PC-9 (cell line): ENCODE measurements at regions not wholly inside any gene's neighbourhood (a gene's known extent, or its start where the extent isn't known, plus 50 kb on each side); places are given as distances from the start of the nearest gene placed in this dataset.

Experiments
- BruUV-seq: library from RNA; stranded (reverse); fragments of 400-500 nt; replicated peaks from 2 replicates; lab custom pipeline; 2021; lab: Mats Ljungman, UMichigan
- CTCF ChIA-PET: fragments of 300-600 bp; sonication (Branson Sonifier 250); formaldehyde crosslinking; loops from one replicate; lab custom pipeline; 2022; ENCODE audit warnings: antibody characterized with exemption; lab: Charles Lee
- POLR2A ChIA-PET: fragments of 300-600 bp; sonication (Branson Sonifier 250); formaldehyde crosslinking; loops from one replicate; lab custom pipeline; 2022; ENCODE audit warnings: antibody characterized with exemption; ENCODE audit not compliant: unreplicated experiment; lab: Charles Lee
- DNase-seq, 2 experiments: peaks; one replicate each; pipeline versions ENCODE4 v3.0.0 to v3.0.0-alpha.2; 2015 to 2022; ENCODE audit warnings: mixed read lengths in 1 of 2
- H2AFZ ChIP-seq: fragments of 200-600 bp; sonication (generic); 2 replicates; pipeline ENCODE4 v1.8.1; 2017; ENCODE audit warnings: antibody characterized with exemption
- H3F3A ChIP-seq: fragments of 200-600 bp; sonication (generic); 2 replicates; pipeline ENCODE4 v1.8.1; 2017; ENCODE audit warnings: antibody characterized with exemption, mild to moderate bottlenecking, low read depth; ENCODE audit not compliant: insufficient read depth
- H3K27ac ChIP-seq: fragments of 200-600 bp; sonication (generic); 2 replicates; pipeline ENCODE4 v1.6.1; 2016; ENCODE audit warnings: mixed run types
- H3K27me3 ChIP-seq: fragments of 200-600 bp; sonication (generic); 2 replicates; pipeline ENCODE4 v1.6.1; 2016; ENCODE audit warnings: low read depth, mixed run types; ENCODE audit not compliant: insufficient read depth
- H3K36me3 ChIP-seq: fragments of 200-600 bp; sonication (generic); 2 replicates; pipeline ENCODE4 v1.6.1; 2016; ENCODE audit warnings: low read depth, mixed run types
- H3K4me1 ChIP-seq: fragments of 200-600 bp; sonication (generic); replicated peaks from 2 replicates; pipeline ENCODE4 v1.6.1; 2016; ENCODE audit warnings: mixed run types; ENCODE audit not compliant: insufficient read depth
- H3K4me2 ChIP-seq: fragments of 200-600 bp; sonication (generic); 2 replicates; pipeline ENCODE4 v1.6.1; 2017; ENCODE audit warnings: mixed run types
- H3K4me3 ChIP-seq: fragments of 200-600 bp; sonication (generic); 2 replicates; pipeline ENCODE4 v1.6.1; 2016; ENCODE audit warnings: mixed run types
- H3K79me2 ChIP-seq: fragments of 200-600 bp; sonication (generic); 2 replicates; pipeline ENCODE4 v1.6.1; 2017; ENCODE audit warnings: low read depth, mixed run types
- H3K9me2 ChIP-seq: fragments of 200-600 bp; sonication (generic); 2 replicates; pipeline ENCODE4 v1.8.1; 2017; ENCODE audit warnings: mild to moderate bottlenecking; ENCODE audit not compliant: insufficient read depth
- H3K9me3 ChIP-seq: fragments of 200-600 bp; sonication (generic); 2 replicates; pipeline ENCODE4 v1.8.1; 2016; ENCODE audit warnings: low read depth; ENCODE audit not compliant: insufficient read depth
- H4K20me1 ChIP-seq: fragments of 200-600 bp; sonication (generic); 2 replicates; pipeline ENCODE4 v1.8.1; 2017; ENCODE audit not compliant: insufficient read depth
- EZH2 ChIP-seq: fragments of 200-600 bp; sonication (generic); IDR thresholded peaks from 2 replicates; pipeline ENCODE4 v1.8.0; 2017; ENCODE audit warnings: antibody characterized with exemption, low read depth
- intact Hi-C: fragments of 100-400 bp; cut with micrococcal nuclease; formaldehyde crosslinking; loops from one replicate; pipeline ENCODE4 v1.10.0; 2022; ENCODE audit not compliant: unreplicated experiment
- TF ChIP-seq, protein P1 (sequence below): fragments of 200-600 bp; sonication (generic); conservative IDR thresholded peaks from 2 replicates; pipeline ENCODE4 v1.6.1; 2017; ENCODE audit warnings: mixed run types, antibody characterized with exemption, mild to moderate bottlenecking, moderate library complexity

DNA sequence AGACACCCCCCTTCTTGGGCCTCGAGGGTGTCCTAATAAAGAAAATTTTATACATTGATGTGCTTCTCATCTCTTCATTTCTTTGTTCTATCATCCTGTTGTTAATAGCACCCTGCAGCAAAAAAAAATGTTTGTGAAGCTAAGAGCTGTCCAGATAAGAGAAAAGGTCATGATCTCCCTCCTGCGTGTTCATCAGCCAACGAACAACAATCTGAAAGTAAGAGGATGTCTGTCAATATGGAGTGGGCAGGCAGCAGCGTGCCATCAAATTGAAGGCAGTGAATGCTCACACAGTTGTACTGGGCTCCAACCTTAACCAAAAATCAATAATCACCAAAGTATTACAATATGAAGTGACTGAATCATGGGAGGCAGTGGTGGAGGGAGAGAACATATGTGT lies 418.6 kb upstream of the ONECUT1 start:
- POLR2A ChIA-PET, result no interaction called here
- Histone ChIP-seq H3K4me3 (no peak overlapping the region), H3K27ac (no peak overlapping the region), H3K27me3 (no peaks in the 10 kb centered on the region), H3K79me2 (no peaks in the 10 kb centered on the region), H2AFZ (no peak overlapping the region), H3F3A (no peaks in the 10 kb centered on the region), H3K9me3 (no peaks in the 10 kb centered on the region), H3K9me2 (no peaks in the 10 kb centered on the region), H4K20me1 (no peaks in the 10 kb centered on the region), H3K36me3 (no peaks in the 10 kb centered on the region), H3K4me2 (no peak overlapping the region), H3K4me1 (no peaks in the 10 kb centered on the region)
- CTCF ChIA-PET, result no interaction called here
- DNase-seq, result no peak
- no TSS peak for BruUV-seq
- intact Hi-C loops, result no loop called here
- no peak for TF ChIP-seq EZH2
- TF ChIP-seq, protein P1, sequence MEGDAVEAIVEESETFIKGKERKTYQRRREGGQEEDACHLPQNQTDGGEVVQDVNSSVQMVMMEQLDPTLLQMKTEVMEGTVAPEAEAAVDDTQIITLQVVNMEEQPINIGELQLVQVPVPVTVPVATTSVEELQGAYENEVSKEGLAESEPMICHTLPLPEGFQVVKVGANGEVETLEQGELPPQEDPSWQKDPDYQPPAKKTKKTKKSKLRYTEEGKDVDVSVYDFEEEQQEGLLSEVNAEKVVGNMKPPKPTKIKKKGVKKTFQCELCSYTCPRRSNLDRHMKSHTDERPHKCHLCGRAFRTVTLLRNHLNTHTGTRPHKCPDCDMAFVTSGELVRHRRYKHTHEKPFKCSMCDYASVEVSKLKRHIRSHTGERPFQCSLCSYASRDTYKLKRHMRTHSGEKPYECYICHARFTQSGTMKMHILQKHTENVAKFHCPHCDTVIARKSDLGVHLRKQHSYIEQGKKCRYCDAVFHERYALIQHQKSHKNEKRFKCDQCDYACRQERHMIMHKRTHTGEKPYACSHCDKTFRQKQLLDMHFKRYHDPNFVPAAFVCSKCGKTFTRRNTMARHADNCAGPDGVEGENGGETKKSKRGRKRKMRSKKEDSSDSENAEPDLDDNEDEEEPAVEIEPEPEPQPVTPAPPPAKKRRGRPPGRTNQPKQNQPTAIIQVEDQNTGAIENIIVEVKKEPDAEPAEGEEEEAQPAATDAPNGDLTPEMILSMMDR, result no peak

DNA sequence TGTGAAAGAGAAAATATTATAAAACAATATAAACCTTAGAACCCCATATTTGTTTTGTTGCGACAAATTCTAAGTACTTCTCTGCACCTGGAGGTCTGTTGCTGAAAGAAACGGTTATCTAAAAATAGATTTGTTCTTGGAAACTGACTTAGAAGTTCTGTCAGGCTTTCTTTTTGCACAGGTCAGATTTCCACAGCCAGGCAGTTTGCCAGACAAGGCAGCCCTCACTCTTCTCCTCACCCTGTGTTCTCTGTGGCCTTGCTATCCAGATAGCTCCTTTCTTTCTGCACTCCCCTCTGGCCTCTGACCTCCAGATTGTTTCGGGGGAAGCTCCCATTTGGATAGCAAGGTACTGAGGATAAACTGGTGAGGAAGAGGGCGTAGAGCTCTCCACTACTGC lies 413.3 kb upstream of the ONECUT1 start:
- H3K27ac ChIP-seq, result no peak overlapping the region
- TF ChIP-seq, protein P1, result no peak
- TF ChIP-seq EZH2, result no peak
- H2AFZ ChIP-seq, result no peak overlapping the region
- no peaks in the 10 kb centered on the region for H3F3A ChIP-seq
- POLR2A ChIA-PET, result no interaction called here
- H3K9me3 ChIP-seq, result no peaks in the 10 kb centered on the region
- H4K20me1 ChIP-seq, result no peaks in the 10 kb centered on the region
- no TSS peak for BruUV-seq
- H3K27me3 ChIP-seq, result no peaks in the 10 kb centered on the region
- no peak overlapping the region for H3K4me2 ChIP-seq
- H3K36me3 ChIP-seq, result no peaks in the 10 kb centered on the region
- H3K9me2 ChIP-seq, result no peaks in the 10 kb centered on the region
- H3K4me3 ChIP-seq, result no peak overlapping the region
- intact Hi-C loops, result no loop called here
- H3K79me2 ChIP-seq, result no peaks in the 10 kb centered on the region
- no peak for DNase-seq
- H3K4me1 ChIP-seq, result no peaks in the 10 kb centered on the region
- CTCF ChIA-PET, result no interaction called here

DNA sequence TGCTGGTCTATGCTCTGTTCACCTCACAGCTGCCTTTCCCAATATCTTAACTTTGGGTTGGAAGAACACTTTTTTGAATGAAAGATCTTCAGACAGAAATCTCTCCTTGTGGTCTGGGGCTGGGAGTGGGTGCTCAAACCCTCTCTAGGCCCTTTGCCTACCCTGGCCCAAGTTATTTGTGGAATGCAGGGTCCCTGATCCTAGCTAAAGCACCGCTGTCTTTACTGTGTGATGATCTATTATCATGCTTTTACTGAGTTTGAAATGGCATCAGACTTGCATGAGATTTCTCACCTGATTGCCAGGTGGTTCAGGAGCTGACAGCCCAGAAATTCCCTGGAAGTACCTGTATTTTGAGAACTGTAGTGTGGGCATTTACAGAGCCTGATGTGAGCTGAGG lies 412.7 kb upstream of the ONECUT1 start:
- Histone ChIP-seq H3K27ac (no peak overlapping the region), H3K36me3 (no peaks in the 10 kb centered on the region), H3K27me3 (no peaks in the 10 kb centered on the region), H3K4me2 (no peak overlapping the region), H3K4me1 (no peaks in the 10 kb centered on the region), H3K9me3 (no peaks in the 10 kb centered on the region), H3K9me2 (no peaks in the 10 kb centered on the region), H3K4me3 (no peak overlapping the region), H4K20me1 (no peaks in the 10 kb centered on the region), H3F3A (no peaks in the 10 kb centered on the region), H2AFZ (no peak overlapping the region), H3K79me2 (no peaks in the 10 kb centered on the region)
- CTCF ChIA-PET, result interaction anchor here (0.7 kb wide), 1 partner anchor 9 kb away, joined by 3 read pairs; no protein-coding TSS in a partner anchor
- TF ChIP-seq, protein P1, result no peak
- no peak for TF ChIP-seq EZH2
- POLR2A ChIA-PET, result no interaction called here
- intact Hi-C loops, result no loop called here
- no peak for DNase-seq
- no TSS peak for BruUV-seq
